Upper lobe of right lung (tissue), 1 donor: ENCODE measurements at regions not wholly inside any gene's neighbourhood (a gene's known extent, or its start where the extent isn't known, plus 50 kb on each side); places are given as distances from the start of the nearest gene placed in this dataset.
"Not testable (repeated sequence)": the region's sequence is repeated elsewhere in the genome, so short reads cannot be mapped to it uniquely, and the experiment has no call there.

Experiments used
- ATAC-seq: fragments of 200-7000 bp; cut with Tn5 transposase; one replicate; pipeline ENCODE4 v1.9.1; 2020; ENCODE audit warnings: mild to moderate bottlenecking, moderate library complexity
- DNase-seq: peaks from one replicate; pipeline ENCODE4 v3.0.0-alpha.2; 2020
- H3K27ac ChIP-seq: fragments of 200-600 bp; one replicate; pipeline ENCODE4 v1.8.0; 2022
- H3K27me3 ChIP-seq: fragments of 200-600 bp; one replicate; pipeline ENCODE4 v1.8.0; 2022; ENCODE audit warnings: mild to moderate bottlenecking
- H3K36me3 ChIP-seq: fragments of 200-600 bp; one replicate; pipeline ENCODE4 v1.8.0; 2022
- H3K4me1 ChIP-seq: fragments of 200-600 bp; one replicate; pipeline ENCODE4 v1.8.0; 2022
- H3K4me3 ChIP-seq: fragments of 200-600 bp; one replicate; pipeline ENCODE4 v1.8.0; 2022; ENCODE audit warnings: mild to moderate bottlenecking
- H3K9me3 ChIP-seq: fragments of 200-600 bp; one replicate; pipeline ENCODE4 v1.8.0; 2022
- CTCF ChIP-seq: fragments of 200-600 bp; IDR thresholded peaks from one replicate; pipeline ENCODE4 v1.8.0; 2022; ENCODE audit warnings: antibody characterized with exemption
- intact Hi-C: fragments of 100-400 bp; cut with DNase I; formaldehyde crosslinking; loops from one replicate; pipeline ENCODE4 v1.11.0; 2022
- donor health status: DM: no; HTN: yes; CAD: no; lungs with severe emphysema.

GRCh38 chr1:56097713-56098112 lies 481.6 kb downstream of the PLPP3 start:
- intact Hi-C loops = no loop called here
- no peaks in the 10 kb centered on the region for H3K4me1 ChIP-seq
- no peak for TF ChIP-seq CTCF
- ATAC-seq = no peak
- no peak for DNase-seq
- no peak overlapping the region for H3K27ac ChIP-seq
- no peak overlapping the region for H3K4me3 ChIP-seq
- H3K27me3 ChIP-seq = no peaks in the 10 kb centered on the region
- no peaks in the 10 kb centered on the region for H3K9me3 ChIP-seq
- no peaks in the 10 kb centered on the region for H3K36me3 ChIP-seq

- no peak for DNase-seq
- no peaks in the 10 kb centered on the region for H3K9me3 ChIP-seq
- TF ChIP-seq CTCF = no peak
Observed at GRCh38 chr1:56095696-56096665, 483.4 kb downstream of the PLPP3 start.

DNA sequence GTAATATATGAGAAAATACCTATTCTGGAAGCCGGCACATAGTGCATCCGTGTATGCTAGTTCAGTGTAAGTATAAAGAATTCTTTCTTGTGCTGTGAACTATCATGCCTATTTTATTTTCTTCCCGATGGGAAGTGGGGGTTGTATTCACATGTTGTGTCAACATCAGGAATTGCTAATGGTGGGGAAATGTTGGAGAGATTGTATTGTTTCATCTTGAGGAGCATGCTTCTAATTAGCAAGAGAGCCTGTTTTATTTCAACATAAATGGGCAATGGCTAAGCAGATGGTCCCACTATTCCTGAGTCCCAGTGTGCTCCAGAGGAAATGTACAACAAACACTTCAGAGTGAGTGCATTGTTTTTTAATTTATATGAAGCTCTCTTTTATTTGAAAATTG lies 485.2 kb downstream of the PLPP3 start:
- H3K36me3 ChIP-seq = no peaks in the 10 kb centered on the region
- no peaks in the 10 kb centered on the region for H3K4me1 ChIP-seq
- DNase-seq = no peak
- no peak overlapping the region for H3K27ac ChIP-seq
- no peak overlapping the region for H3K4me3 ChIP-seq
- ATAC-seq = no peak
- TF ChIP-seq CTCF = no peak
- H3K9me3 ChIP-seq = no peaks in the 10 kb centered on the region
- H3K27me3 ChIP-seq = no peaks in the 10 kb centered on the region
- intact Hi-C loops = no loop called here

More at GRCh38 chr1:56095696-56096665, 483.4 kb downstream of the PLPP3 start:
- no peak overlapping the region for H3K27ac ChIP-seq
- no peaks in the 10 kb centered on the region for H3K36me3 ChIP-seq
- no peak for ATAC-seq
- intact Hi-C loops = no loop called here
- no peaks in the 10 kb centered on the region for H3K4me1 ChIP-seq
- H3K27me3 ChIP-seq = no peaks in the 10 kb centered on the region
- no peak overlapping the region for H3K4me3 ChIP-seq

DNA sequence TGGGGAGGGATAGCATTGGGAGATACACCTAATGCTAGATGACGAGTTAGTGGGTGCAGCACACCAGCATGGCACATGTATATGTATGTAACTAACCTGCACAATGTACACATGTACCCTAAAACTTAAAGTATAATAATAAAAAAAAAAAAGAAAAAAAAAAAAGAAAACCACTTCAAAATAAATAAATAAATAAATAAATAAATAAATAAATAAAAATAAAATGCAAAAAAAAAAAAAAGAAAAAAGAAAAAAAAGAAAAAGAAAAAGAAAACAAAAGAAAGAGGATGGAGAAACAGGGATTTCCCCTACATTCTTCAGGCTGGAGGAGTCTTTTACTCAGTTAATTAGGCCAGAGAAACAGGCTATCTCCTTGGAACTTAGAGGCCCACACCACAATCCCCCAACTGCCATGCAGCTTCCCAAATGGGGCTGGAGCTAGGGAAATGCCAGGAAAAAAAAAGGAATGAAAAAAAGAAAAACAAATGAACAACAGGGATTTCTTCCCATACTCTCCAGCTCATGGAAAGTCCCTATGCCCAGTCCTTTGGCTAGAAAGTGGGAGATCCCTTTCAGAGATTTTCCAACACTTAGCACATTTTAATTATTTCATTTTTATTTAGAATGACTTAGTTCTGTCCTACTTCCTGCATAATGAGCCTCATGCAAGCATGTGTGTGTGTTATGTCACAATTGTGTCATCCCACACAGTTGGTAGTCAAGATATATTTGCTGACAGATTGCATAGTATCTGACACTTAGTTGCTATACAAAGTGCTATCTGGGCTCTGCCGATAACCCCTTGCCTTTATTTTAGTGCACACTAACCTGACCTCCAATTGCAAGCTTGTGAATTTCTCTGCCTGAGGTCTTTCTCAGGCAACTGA lies 486.4 kb downstream of the PLPP3 start:
- TF ChIP-seq CTCF = no peak
- intact Hi-C loops = no loop called here
- no peak overlapping the region for H3K4me3 ChIP-seq
- ATAC-seq (no peak), DNase-seq (no peak)
- no peaks in the 10 kb centered on the region for H3K36me3 ChIP-seq
- H3K27ac ChIP-seq = no peak overlapping the region
- H3K27me3 ChIP-seq = no peaks in the 10 kb centered on the region
- H3K9me3 ChIP-seq = no peaks in the 10 kb centered on the region
- no peaks in the 10 kb centered on the region for H3K4me1 ChIP-seq

DNA sequence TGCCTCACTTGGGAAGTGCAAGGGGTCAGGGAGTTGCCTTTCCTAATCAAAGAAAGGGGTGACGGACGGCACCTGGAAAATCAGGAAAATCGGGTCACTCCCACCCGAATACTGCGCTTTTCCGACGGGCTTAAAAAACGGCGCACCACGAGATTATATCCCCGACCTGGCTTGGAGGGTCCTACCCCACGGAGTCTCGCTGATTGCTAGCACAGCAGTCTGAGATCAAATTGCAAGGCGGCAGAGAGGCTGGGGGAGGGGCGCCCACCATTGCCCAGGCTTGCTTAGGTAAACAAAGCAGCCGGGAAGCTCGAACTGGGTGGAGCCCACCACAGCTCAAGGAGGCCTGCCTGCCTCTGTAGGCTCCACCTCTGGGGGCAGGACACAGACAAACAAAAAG lies 489.5 kb downstream of the PLPP3 start:
- ATAC-seq, H3K9me3 ChIP-seq, H3K36me3 ChIP-seq, DNase-seq, intact Hi-C loops, H3K4me3 ChIP-seq, H3K27me3 ChIP-seq, H3K27ac ChIP-seq, H3K4me1 ChIP-seq: not testable (repeated sequence)

DNA sequence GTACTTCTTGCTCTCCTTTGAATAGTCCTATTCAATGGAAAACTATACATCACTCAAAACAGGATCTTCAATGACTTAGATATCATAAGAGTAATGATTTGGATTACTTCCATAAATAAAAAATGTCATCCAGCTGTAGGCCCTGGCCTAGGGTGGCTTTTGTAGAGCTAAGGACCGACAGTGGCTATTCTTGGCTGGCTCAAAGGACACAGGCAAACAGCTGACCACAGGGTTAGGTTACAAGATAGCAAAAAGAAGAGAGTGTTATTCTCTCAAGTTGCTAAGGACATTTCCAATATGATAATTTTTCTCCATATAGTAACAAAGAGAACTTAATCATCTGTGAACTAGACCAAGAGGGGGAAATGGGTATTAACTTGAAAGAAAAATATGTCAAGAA lies 495.1 kb downstream of the PLPP3 start:
- TF ChIP-seq CTCF = no peak
- Histone ChIP-seq H3K27me3 (no peaks in the 10 kb centered on the region), H3K36me3 (no peaks in the 10 kb centered on the region), H3K9me3 (no peaks in the 10 kb centered on the region), H3K4me3 (no peak overlapping the region), H3K4me1 (peaks cover 6% of the 10 kb centered on the region), H3K27ac (no peak overlapping the region)
- intact Hi-C loops = no loop called here
- no peak for DNase-seq
- ATAC-seq = no peak
